ENCODE measurements at regions not wholly inside any gene's neighbourhood (a gene's known extent, or its start where the extent isn't known, plus 50 kb on each side); places are given as distances from the start of the nearest gene placed in this dataset.

DNA sequence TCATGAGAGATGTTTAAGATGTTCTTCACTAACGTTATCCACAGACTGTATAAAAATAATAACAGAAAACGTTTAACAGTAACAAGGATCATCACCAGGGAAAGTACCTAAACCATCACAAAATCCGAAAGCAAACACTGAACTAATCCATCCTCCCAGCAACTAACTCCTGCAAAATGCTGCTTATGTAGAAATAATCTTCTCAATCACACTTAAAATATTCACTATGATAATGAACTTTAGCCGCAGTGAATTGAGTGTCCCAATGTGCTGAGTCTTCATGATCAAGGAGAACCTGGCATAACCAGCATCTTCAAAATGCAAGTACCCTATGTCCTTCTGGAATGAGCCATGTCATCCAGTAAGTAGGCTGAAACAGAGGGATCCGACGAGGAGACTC is 166.1 kb downstream of the LTN1 start:
- no peak for DNase-seq

DNA sequence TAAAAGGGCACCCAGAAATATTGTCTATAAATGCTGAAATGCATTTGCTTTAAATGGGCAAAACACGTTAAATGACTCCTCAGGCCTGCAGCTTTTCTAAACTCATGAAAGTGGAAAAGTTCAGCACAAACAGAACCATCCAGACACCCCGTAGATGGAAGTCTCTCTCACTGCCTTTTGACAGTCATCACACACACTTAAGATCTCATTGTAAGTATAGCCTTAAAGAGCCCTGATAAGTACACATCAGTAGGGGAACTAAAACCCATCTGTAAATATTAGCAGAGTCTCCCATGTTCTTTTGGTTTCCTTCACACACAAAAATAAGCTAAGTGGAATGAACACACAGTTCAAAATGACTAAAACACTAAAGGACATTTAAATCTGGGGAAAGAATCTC is 166.7 kb downstream of the LTN1 start:
- DNase-seq: no peak

DNA sequence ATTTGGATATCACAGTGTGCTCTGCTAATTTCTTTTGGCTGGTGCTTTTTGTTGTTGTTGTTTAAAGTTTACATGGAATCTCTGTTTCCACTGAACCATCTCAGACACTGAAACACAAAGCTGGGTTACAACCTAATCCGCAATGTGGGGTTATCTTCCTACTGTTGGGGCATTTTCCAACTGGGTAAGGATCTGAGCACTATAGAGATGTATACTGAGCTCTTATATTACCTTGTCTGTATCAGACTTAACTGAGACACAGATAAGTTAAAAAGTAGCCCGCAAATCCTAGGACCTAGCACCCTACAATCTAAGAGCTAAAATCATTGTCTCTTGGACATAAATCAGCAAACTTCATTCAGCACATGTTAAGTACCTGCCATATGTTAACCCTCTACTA is 169.2 kb downstream of the LTN1 start:
- DNase-seq: no peak

DNA sequence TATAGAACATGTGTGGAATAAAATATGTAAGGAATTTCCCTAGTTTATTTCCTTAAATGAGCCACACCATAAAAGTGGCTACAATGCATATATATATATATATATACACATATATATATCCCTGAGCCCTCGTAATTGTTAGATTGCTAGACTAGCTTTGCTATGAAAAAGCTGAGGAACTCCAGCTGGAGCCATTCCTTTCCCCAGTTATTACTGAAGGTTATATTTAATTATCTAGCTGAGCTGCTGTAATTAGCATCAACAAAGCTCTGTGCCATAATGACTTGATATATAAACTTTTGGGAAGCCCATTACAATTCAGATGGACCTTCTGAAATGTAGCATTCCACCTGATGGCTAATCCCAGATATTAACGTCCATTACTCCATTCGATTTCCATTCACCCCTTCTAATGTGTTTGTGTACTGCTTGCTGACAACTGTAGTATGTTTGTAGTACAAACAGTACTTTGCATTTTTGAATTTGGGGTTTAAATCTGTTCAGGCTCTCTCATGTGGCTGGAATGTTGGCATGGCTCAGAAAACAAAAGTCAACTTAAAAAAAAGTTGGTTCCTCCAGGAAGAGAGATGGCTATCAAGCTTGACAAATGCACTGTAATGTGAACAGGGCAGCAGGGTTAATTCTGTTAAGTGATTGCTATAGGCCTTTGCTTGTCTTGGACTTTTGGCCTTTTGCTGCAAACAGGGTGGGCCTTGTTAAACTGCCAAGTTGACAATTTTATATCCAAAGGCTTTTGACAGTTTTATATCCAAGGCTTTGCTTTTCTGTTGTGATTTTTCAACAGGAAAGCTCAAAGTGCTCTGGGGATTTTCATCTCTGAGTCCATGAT is 170.0 kb downstream of the LTN1 start:
- DNase-seq: no peak

DNA sequence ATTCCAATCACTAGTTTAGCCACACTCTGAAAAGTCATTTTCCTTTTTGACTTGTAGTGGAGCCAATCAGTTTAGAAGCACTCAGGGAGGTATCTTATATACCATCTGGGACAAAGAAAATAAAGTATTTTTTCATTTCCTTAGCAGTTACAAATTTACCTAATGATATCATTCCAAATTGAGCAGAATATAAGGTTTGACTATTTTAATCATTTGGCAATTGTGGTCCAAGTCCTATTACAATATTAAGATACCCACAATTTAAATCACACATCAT is 170.6 kb downstream of the LTN1 start:
- no peak for DNase-seq

DNA sequence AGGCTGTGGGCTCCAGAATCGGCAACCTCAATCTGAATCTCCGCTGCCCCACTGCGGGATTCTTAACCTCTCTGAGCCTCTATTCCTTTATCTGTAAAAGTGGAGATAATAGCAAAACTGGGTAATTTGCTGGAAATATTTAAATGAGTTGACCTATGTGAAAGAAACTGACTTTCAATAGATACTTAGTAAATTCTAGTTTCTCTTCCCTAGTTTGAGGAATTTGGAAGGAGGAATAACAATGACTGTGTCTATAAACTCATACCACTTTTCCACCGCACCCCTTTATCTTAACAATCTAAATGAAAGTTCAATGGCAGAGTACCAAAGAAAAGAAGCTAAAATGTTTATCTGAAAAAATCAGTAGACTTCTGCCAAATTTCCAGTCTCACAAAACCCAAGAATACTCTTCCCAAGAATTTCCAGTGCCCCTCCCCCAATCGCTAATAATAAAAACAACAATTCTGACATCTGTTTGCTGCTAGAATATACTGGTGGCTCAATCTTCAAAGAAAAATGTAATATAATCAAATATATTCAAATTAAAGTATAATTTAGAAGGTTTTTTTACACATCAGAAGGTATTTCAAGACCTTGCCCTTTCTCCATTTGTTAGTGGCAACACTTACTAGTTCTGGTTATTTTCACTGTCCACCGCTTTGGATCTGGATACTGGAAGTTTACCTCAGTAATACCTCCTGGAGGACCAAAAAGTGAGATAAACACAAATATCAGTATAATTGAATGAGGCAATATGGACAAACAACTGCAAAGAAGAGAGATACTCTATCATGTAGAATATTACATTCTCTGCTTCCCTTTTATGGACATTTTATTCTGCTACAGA is 171.2 kb downstream of the LTN1 start:
- no peak for DNase-seq

DNA sequence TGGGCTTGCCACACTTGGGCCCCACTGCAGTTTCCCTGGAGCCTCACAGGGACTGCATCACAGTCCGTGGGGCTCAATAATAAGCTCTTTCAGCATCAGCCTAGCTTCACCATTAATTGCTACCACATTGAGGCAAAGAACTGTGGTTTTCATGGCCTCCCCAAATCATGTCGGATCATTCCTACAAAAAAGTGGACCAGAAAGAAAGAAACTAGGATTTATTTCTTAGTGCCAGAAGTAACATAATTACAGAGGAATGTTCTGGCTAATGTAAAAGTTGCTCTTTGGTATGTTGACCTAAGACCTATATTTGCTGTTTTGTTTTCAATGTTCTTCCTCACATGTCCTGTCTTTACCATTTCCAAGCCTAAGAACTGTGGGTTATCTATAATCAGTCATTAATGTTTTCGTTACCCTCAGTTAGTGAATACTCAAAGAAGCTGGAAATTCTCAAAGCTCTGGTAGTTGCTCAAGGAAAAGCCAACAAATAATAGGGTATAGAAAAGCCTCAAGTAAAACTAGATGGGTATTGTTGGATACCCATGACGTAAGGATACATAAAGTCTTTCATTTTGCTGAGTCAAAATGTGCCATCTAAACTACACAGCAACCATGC is 173.9 kb downstream of the LTN1 start:
- DNase-seq: no peak

DNA sequence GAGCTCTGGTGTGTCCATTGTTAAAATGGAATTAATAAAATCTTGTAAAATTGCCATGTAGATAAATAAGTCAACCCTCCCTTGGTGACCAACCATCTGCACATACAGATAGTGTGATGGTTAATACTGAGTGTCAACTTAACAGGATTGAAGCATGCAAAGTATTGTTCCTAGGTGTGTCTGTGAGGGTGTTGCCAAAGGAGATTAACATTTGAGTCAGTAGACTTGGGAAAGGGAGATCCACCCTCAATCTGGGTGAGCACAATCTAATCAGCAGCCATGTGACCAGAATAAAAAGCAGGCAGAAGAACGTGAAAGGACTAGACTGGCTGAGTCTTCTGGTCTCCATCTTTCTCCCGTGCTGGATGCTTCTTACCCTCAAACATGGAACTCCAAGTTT is 174.8 kb downstream of the LTN1 start:
- DNase-seq: no peak

DNA sequence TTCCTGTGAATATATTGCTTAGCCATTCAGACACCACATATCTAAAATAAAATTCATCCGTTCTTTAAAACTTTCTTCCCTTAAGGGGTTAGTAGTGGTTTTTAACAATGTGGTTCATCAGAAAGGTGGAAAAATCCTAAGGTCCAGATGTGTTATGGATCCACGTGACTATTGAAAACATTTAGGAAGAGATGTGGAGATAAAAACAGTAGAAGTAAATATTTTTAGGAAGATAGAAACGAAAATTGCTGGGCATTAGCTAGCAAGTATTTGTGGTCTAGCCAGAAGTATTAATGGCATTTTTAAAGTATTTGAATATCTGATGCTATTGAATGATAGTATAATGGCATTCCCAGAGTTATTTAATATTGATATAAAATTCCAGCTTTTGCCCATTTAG is 180.8 kb downstream of the LTN1 start:
- no peak for DNase-seq

DNA sequence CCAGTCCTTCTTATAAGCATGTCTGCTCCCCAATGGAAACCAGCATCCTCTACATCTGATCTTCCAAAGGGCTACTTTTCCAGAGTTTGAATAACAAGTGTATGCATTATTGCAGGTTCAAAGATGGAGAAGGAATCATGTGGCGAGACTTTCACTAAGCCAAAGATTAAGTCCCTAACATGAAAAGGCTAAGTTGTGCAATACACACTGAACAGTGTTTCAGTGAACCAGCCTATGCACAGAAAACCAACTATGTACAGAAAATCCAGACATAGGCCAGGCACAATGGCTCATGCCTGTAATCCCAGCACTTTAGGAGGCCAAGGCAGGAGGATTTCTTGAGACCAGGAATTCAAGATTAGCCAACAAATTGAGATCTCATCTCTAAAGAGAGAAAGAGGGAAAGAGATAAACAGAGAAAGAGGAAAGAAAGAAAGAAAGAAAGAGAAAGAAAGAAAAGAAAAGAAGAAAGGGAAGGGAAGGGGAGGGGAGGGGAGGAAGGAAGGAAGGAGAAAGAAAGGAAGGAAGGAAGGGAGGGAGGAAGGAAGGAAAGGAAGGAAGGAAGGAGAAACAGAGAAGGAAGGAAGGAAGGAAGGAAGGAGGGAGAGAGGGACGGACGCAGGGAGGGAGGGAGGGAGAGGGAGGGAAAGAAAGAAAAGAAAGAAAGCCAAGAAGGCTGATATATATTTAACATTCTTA is 181.7 kb downstream of the LTN1 start:
- DNase-seq: no peak

DNA sequence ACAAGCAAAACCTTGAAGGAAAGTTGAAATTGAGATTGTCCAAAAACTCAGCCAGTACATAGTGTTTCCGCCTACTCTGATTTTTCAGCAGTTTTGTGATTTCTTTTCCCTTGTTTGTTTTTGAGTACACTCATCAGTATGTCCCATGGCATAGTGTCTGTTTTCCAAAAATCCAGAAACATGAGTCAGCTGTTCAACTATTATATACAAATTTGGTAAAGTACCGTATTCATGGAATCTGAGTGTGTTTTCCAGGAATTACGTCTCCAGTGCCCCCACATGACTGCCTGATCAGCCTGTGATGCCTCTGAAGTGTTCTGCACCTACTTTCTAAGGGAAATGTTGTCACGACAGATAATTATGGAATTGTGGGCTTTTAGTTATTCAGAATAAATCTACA is 186.8 kb downstream of the LTN1 start:
- DNase-seq: no peak

DNA sequence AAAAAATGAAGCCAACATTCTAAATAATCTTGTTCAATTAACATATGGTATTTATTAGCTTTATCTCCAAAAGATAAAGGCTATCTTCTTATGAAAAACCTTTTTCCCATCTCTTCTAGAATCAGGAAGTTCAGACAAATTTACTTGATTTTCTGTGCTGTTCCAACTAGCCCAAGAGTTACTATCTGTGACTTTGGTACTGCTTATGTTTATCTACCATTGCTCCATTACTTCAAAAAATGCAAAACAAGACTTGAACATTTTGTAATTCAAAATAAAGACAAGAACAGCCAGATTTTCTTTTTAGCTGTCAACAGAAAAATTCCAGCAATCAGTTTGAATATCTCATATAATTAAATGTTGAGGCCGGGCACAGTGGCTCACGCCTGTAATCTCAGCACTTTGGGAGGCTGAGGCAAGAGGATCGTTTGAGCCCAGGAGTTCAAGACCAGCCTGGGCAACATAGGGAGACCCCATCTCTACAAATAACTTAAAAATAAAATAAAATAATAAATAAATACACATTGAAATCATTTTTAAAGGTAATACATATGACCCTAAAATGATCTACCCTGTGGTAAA is 188.5 kb downstream of the LTN1 start:
- DNase-seq: no peak

DNA sequence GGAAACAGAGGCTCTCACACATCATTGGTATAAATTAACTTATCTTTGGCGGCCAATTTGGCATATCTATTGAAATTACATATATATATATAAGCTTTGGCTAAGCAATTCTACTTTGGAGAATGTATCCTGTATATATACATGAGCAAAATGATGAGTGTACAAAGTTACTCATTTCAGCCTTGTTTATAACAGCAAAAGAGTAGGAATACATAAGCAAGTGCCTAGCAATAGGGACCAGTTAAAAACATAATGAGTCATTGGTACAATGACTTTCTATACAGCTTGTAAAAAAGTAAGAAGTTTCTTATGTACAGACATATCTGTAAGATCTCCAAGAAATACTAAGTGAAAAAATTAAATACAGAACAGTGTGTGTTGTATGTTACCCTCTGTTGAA is 190.8 kb downstream of the LTN1 start:
- no peak for DNase-seq

DNA sequence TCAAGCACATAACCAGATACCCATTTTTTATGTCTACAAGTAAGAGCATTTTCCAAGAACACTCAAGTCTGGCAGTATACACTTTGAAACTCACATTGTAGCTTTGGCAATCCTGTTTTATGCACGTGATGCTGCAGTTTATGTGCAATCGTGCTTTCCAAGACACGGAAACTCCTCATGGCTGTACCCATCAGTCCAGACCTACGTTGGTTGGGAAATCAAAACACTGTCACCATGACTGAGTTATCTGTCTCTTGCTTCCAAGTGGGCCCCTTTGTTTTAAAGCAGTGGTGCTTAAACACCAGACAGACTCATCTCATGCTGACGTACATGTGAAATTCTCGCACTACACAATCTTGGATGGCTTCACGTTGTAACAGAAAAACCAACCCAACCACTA is 192.8 kb downstream of the LTN1 start:
- DNase-seq: no peak

DNA sequence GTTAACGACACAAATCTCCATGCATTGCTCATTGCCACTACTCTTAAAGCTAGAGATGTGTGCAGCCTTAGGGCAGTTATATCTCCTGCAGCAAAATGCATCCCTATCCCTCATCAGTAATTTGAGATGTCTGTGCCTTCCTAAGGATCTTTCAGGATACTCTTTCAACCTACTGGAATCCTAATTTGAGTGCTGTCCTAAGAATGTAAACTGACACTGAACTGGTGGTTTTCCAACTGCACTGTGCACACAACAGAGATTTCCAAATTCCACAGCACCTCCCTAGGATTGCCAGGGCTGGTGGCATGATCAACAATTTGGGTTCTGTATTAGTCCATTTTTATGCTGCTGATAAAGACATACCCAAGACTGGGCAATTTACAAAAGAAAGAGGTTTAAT is 193.9 kb downstream of the LTN1 start:
- no peak for DNase-seq

DNA sequence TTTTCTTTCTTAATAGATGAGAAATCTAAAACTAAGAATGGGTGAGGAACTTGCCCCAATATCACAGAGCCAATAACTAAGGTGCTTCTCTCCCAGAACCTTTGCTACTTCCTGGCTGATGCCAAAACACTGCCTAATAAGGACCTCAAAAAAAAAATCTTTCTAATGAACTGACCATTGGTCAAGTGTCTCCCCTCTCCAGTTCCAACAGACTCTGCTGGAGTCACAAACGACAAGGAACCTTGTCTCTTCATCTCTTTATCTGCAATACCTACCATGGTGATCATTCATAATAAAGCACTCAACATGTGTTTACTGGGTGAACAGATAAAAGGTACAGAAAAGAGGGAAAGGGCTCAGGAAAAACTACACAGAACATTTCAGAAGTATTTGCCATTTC is 197.4 kb downstream of the LTN1 start:
- DNase-seq: no peak

DNA sequence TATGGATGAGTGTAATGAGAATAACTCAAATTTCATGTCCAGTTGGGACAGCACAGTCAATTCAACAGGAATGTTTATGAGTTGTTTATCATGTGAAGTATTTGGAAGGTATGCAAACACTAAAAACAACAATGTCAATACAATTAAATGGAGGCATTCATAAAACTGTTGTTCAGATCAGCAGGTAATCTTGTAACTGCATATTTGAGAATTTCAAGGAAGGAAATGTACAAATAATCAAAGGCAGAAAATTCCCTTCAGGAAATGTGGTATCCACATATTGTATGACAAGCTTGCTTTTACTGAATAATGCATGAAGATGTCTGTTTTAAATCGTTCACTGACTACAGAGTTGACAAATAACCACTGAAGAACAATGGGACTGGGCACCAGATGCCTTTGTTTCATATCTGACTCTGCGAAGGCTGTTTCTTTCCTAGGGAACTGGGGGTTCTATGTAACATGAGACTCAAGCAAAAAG is 198.3 kb downstream of the LTN1 start:
- DNase-seq: no peak

DNA sequence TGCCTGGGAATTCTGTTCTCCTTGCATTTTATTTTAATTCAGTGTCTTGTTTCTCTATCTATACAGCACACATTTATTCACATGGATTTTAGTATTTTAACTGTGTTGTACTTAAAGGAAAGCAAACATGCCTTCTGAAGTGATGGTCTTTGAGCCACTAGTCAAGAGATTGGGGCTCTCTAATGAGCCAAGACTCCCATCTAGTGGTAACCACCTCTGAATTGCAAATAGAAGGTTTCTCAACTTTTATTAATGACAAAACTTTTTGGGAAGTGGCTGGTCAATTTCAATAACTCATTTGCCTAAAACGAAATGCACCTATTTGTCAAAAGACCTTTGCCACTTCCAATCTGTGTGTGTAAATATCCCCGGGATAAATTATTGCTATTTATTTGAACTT is 199.6 kb downstream of the LTN1 start:
- no peak for DNase-seq

DNA sequence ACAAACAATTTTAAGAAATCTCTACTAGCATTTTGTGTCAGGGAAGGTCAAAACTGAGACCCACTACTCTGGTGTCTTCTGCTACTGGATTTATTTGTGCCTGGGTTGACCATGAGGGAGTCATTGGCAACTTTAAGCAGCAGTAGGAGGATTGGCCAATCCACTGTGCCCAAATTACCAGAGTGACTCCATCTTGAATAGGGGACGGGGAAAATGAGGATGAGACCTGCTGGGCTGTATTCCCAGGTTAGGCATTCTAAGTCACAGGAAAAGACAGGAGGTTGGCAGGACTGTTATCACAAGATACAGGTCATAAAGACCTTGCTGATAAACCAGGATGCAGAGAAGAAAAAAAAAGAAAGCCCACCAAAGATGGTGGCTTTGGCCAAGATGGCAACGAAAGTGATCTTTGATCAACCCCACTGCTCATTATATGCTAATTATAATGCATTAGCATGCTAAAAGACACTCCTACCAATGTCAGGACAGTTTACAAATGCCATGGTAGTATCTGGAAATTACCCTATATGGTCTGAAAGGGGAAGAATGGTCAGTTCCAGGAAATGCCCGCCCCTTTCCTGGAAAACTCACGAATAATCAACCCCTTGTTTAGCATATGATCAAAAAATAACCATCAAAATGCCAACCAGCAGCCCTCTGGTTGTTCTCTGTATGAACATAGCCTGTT is 200.9 kb downstream of the LTN1 start:
- DNase-seq: no peak

DNA sequence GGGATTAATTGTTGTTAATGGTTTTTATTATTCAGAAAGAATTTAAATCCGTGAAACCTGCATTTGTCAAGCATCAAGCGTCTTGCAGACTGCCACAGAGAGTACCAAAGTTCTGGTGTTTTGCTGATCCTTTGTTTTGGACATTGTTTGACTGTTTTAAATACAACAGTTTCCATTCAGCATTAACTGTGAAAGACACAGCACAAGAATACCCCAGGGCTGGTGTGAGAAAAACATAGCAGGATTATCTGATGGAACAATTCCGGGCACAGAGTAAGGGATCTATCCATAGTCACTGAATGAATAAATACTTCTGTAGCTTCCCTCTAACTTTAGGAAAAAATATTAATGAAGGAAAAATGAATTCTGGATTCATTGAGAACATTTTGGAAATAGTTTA is 202.3 kb downstream of the LTN1 start:
- no peak for DNase-seq

DNA sequence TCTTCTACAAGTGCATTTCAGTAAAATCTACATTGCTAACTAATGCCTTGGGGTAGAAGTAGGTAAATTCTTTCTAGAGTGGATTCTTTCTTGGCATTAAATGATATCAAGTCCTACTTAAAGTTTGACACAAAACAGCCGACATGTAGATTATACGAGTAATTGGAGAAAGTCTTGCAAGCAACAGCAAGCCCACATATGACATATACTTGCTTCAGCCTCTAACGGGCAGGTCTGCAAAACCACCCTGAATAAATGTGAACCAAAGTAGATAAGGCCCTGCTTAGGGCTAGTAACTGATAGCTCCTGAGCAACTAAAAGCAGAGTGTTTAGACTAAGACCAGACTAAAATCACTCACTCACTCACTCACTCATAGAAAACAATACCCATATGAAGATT is 203.2 kb downstream of the LTN1 start:
- no peak for DNase-seq

DNA sequence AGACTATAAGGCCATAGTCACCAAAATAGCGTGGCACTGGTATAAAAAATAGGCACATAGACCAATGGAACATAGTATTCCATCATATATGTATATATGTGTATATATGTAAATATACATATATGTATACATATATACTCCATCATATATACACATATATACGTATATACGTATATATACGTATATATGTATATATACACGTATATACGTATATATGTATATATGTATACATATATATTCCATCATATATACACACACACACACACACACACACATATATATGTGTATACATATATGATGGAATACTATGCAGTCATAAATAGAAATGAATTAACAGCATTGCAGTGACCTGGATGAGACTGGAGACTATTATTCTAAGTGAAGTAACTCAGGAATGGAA is 204.6 kb downstream of the LTN1 start:
- DNase-seq: no peak
